DMS79 treated with DMSO at 0.1 percent for 48 hours (cell line): ENCODE measurements at regions not wholly inside any gene's neighbourhood (a gene's known extent, or its start where the extent isn't known, plus 50 kb on each side); places are given as distances from the start of the nearest gene placed in this dataset.
"Not testable (repeated sequence)": the region's sequence is repeated elsewhere in the genome, so short reads cannot be mapped to it uniquely, and the experiment has no call there.

ENCODE experiments used
- DNase-seq: peaks from one replicate; lab custom pipeline; 2025; lab: John Stamatoyannopoulos, UW

DNA sequence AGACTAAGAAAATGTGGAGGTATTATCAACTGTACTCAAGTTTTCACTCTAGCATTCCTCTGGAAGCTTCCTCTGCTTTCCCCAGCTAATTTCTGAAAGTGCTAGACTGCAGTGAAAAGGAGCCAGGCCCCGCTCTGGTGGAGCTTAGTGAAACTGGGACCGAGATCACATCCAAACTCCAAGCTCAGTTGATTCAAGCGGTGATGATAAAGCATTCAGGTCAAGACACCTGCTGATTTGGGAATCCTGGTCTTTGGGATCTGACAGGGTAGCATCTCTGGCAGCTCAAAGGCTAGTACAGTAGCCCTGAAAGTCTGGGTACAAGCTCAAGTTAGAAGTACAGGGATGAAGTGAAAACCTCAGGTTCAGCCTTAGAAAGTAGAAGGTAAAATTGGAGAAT, 120.2 kb upstream of the CRIM1 start:
- no peak for DNase-seq

DNA sequence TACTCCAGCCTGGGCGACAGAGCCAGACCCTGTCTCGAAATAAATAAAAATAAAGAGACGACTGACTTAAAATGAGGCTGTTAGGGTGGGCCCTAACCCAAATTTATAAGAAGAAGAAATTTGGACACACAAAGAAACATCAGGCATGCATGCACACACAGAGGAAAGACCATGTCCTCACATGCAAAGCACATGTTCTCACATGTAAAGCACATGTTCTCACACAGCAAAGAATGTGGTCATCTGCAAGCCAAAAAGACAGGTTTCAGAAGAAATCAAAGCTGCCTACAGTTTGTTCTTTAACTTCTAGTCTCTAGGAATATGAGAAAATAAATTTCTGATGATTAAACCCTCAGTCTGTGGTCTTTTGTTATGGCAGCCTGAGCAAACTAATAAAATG, 132.3 kb upstream of the CRIM1 start:
- DNase-seq: no peak

DNA sequence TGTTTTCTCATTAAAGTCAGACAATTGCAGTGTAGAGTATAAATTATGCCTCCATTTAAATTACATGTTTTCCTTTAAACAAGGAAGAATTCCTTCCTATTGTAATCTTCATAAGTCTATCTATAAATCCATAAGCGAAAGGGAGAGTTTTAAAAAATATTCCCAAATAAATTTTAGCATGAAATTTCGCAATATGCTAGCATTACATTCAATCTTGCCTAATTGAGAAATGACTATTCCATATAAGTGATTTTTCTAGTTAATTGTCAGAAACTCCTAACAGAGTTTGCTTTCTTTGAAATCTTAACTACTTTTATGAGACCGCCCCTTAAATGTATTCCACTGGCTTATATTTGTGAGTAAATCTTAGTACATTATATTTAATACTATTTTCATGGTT, 133.1 kb upstream of the CRIM1 start:
- no peak for DNase-seq

DNA sequence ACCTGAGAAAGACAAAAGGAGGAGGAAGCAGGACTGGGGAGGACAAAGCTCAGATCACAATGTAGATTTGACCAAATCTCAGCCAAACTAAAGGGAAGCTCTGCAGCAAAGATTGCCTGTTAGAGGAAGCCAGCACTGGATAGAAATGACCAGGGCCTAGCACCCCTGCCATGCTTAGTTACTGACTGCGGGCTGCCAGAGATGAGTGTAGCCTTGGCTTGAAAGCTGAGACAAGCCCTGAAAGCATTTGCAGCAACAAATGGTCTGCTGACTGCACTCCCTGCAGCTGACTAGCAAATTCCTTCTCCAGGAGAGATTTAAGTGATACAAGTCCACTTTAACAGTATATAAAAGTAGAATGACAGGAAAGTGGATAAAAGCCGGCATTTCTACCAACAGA, 140.9 kb upstream of the CRIM1 start:
- no peak for DNase-seq

DNA sequence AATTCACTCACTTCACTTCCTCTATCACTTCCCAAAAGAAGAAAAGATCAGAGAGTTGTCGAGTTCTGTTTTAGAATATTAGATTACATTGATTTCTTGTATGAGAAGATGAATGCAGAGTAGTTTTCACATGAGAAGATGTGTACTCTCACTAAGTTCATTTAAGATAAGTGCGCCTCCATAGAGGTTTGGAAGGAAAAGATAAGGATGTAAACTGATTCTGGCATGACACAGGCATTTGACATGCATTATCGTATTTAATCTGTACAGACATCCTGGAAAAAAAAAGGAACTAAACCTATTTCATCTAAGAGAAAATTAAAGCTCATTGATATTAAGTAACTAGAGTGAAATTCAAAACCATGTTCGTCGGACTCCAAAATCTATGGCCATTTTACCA, 152.2 kb upstream of the CRIM1 start:
- DNase-seq: no peak

DNA sequence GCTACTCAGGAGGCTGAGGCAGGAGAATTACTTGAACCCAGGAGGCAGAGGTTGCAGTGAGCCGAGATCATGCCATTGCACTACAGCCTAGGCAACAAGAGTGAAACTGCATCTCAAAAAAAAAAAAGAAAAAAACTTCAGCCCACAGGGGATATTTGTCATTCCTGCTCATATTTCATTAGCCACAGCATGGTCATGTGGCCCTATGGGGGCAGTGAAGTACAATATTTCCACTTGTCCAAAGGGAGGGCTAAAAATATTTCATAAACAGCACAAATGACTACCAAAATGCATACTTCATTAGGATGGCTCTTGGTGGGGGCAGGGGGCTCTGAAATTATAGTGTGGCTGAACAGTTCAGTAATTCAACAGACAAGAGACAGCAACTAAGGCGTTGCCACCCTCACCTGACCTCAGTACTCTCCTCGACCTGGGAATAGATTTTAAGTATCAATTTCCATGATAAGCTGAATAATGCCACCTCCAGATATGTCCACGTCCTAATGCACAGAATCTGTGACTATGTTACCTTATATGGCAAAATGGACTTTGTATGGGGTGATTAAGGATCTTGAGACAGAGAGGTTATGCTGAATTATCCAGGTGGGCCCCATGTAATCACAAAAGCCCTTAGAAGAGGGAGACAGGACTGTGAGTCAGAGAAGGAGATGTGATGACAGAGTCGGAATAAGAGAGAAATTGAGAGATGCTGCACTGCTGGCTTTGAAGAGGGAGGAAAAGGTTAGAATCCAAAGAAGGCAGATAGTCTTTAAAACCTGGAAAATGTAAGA, 158.2 kb upstream of the CRIM1 start:
- no peak for DNase-seq

DNA sequence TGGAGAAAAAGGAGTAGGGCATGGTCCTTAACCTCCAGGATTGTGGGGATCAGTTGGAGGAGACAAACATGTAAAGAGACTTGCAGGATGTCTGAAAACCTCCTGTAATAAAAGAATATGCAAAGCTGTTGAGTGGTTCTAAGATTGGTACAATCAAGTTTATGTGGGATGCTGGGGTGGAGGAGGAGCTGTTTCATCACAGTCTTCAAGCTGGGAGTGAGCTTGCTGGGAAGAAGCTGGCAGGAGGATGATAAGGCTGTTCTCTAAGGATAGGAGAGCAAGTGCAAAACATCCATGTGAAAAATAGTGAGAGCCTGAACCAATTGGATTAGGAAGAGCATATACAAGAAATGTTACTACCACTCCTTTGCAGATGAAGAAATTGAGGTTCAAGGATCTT, 161.9 kb upstream of the CRIM1 start:
- no peak for DNase-seq

DNA sequence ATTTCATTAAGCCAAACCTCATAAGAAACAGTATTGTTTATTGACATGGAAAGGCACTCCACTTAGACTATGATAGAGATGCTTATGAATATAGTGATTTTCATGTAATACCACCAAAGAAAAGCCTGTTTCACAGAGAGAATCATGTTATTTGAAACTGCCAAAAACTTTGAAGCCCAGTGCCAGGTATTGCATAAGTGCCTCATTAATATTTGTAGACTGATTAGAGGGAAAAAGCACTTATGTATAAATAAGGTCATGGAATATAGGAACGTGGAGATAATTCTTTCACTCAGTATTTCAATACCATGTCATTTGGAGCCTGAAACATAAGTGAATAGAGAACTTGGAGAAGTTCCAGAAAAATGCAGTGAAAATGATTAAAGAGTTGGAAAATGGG, 162.6 kb upstream of the CRIM1 start:
- DNase-seq: no peak

DNA sequence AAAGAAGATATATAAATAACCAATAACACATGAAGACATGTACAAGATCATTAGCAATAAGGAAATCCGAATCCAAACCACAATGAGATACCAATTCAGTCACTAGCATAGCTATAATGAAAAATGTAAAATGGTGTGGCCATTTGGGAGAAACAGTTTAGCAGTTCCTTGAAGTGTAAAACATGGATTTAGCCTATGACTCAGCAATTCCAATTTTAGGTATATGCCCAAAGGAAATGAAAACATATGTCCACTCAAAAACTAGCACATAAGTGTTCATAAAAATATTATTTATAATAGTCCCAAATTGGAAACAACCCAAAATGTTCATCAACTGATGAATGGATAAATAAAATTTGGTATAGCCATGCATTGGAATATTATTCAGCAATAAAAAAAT, 165.5 kb upstream of the CRIM1 start:
- DNase-seq: no peak

DNA sequence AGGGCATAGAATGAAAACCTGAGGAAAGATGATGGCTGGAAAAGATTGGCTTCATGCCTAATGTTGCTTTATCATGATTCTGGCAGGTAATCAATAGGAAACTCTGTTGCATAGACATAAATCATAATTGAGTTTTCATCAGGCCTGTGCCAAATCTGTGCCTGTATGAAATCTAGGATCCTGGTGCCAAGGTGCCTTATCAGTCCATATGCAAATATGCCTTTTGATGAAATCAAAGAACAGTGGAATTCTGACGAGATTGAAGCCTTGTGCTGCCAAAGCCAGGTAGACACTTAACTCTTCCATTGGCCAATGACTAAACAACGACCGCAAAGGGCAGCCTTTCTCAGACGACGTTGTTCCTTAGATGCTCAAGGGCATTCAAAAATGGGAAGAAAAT, 170.0 kb upstream of the CRIM1 start:
- no peak for DNase-seq

DNA sequence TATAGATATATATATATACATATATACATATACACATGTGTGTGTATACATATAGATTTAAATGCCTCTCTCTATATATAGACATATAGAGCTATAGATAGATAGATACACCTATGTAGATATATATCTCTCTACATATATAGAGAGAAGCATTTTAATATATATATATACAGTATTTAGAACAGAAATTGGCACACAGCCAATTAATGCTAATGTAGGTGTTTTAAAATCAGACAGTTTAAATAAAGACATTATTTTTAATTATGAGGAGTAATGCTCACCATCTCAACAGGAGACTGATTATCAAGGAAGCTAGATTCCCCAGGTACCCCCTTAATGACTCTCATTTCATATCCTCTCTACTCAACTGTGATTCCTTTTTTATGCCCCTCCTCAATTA, 170.7 kb upstream of the CRIM1 start:
- DNase-seq: no peak

DNA sequence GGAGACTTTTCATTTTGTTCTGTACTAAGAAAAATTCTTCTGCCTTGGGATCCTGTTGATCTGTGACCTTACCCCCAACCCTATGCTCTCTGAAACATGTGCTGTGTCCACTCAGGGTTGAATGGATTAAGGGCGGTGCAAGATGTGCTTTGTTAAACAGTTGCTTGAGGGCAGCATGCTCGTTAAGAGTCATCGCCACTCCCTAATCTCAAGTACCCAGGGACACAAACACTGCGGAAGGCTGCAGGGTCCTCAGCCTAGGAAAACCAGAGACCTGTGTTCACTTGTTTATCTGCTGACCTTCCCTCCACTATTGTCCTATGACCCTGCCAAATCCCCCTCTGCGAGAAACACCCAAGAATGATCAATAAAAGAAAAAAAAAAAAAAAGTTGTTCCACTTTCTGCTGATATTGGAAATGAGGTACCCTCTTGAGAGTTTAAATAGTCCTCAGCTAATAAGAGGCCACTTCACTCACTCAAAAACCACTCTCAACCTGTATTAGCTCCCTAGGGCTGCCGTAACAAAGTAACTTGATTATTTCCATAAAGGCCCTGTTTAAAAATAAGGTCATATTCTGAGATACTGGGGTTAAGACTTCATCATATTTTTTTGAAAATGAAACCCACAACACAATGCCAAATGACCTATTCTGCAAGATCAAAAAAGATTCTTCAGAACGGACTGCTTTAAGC, 174.6 kb upstream of the CRIM1 start:
- peak; percentile 1 for DNase-seq

DNA sequence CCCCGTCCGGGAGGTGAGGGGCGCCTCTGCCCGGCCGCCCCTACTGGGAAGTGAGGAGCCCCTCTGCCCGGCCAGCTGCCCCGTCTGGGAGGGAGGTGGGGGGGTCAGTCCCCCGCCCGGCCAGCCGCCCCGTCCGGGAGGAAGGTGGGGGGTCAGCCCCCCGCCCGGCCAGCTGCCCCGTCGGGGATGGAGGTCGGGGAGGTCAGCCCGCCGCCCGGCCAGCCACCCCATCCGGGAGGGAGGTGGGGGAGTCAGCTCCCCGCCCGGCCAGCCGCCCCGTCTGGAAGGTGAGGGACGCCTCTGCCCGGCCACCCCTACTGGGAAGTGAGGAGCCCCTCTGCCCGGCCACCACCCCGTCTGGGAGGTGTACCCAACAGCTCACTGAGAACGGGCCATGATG, 175.3 kb upstream of the CRIM1 start:
- not testable (repeated sequence) for DNase-seq

DNA sequence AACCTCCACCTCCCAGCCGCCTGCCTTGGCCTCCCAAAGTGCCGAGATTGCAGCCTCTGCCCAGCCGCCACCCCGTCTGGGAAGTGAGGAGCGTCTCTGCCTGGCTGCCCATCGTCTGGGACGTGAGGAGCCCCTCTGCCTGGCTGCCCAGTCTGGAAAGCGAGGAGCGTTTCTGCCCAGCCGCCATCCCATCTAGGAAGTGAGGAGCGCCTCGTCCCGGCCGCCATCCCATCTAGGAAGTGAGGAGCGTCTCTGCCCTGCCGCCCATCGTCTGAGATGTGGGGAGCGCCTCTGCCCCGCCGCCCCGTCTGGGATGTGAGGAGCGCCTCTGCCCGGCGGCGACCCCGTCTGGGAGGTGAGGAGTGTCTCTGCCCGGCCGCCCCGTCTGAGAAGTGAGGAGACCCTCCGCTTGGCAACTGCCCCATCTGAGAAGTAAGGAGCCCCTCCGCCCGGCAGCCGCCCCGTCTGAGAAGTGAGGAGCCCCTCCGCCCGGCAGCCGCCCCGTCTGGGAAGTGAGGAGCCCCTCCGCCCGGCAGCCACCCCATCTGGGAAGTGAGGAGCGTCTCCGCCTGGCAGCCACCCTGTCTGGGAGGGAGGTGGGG, 175.8 kb upstream of the CRIM1 start:
- DNase-seq: not testable (repeated sequence)

DNA sequence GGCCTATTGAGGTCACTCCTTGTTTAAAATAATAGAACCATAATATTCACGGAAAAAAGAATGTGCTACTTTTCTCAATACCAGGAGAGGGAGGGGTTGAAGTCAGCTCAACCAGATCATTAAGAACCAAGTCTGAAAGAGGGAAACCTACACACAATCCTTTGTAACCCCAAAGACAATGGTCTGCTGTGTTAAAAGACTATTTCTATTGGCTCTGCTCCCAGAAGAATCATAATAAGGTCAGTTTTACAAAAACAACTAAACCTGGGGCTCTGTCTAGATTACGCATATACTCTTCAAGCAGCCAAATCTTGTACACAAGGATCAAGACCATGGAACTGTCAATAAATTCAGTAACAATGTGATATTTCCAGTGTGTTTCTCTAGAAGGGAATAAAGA, 177.2 kb upstream of the CRIM1 start:
- DNase-seq: no peak

DNA sequence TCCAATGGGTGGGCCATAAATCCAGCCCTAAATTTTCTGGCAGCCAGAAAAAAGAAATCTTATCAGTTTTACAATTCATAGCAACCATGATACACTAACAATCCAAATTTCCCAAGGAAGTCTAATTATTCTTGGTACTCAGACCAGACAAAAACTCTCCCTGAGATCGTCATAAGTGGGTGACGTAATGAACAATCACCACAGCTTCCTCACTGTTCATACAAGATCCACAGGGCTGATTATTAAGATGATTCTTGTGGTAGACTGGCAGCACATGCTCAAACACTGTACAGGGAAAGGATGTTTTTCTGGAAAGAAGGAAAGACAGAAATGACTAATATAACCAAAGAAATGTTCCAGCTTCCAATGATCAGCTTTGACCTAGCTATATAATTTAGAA, 178.3 kb upstream of the CRIM1 start:
- DNase-seq: no peak

DNA sequence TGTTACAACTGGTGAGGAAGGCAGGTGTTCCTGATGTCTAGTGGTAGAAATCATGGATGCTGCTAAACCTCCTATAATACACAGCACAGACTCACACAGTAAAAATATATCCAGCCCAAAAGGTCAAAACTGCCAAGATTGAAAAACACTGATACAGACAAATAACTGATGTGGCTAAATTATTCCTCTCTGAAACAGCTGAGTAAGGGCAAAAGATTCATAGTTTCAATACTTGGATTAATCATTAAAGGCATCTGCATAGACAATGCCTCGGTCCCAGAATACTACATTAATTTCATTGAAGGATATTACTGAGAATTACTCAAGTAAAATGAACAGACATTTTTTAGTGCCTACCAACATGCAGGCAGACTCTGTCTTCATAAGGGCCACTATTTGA, 180.7 kb upstream of the CRIM1 start:
- DNase-seq: no peak

DNA sequence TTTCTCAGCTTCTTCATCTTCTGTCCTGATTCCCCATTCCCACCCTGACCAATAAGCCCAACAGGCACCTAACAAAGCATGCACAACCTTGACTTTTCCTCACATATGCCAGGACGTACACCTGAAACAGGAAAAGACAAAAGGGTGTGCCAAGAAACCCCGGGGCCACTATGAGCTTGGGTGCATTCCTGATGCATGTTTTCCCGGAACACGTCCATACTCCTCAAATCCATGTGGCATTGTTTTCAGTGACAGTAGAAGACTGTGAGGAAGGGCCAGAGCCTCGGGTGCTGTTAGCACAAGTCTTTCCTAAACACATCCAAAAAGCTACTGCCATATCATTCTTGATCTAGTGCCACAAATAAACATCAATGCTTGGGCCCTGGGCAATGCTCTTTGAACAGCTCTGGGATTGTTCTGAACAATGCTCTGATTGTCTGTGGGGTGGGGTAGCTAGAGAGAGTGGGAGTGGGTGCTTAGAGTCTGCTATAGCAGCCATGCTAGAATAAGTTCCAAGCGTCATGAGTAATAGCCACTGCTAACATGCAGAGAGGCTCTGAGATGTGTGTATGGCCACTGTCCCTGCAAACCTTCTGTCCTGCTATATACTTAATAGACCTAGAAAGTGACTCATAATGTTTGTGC, 181.7 kb upstream of the CRIM1 start:
- DNase-seq: no peak

DNA sequence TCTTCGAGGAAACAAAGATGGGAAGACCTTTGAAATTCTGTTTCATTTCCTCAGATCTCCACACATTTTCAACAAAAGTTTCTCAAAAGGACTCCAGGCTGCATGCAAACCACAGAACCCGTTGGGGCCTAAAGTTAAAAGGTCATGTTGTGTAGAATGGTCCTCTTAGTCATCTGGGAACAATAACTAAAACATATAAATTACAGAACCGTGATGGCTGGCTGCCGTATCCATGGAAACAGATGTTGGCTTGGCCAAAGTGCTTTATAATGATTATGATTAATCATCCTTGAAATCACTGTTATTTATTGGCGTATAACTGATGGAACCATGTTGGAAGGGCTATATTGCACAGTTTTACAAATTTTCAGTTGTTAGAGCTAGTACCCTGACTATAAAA, 182.8 kb upstream of the CRIM1 start:
- DNase-seq: no peak

DNA sequence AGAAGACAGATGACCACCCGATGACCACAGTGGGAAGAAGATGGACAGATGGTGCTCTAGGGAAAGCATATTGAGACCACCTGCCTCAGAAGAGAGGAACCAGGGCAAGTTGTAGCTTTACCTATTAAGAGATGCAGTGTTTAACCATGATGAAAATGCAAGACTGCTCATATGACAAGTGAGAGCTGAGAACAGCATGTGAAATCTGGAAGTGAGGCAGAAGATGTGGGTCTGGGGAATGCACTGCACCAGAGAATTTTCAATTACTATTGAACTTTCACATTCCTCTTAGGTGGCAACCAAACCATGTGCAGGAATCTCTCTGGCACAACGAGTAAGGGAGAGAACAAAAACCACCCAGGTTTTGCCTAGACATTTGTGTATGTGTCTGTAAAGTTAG, 184.8 kb upstream of the CRIM1 start:
- no peak for DNase-seq

DNA sequence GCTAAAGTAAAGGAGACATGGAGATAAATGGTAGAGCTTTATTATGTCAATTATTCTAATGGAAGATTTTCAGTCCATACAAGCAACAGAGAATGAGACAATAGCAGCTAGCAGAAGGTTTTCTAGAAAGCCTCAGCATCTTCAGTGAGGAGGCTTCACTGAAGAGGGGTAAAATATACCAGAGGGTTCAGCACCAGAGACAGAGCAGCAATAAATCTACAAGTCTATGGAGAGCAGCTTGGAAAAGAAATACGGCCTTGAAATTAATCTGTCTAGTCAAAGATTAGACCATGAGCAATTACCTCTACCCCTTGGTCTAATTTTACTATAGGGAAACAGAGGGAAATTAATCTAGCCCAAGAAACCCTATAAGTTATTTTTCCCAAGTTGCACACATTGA, 185.7 kb upstream of the CRIM1 start:
- DNase-seq: no peak

DNA sequence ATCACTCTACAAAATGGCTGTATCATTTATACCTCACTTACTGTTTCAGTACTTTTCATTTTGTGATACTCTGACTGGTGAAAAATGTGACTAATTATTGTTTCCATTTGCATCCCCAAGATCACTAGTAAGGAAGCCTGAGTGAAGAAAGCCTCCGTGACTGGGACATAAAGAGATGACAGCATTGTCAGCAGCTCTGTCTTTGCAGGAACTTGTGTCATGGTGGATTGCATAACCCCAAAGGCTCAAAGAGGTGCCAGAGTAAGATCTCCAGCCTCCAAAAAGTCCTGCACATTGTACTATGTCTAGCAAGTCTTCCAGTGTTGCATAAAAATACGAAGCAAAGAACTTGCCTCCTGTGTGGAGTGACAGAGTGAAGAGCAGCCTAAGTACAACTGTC, 187.5 kb upstream of the CRIM1 start:
- no peak for DNase-seq

DNA sequence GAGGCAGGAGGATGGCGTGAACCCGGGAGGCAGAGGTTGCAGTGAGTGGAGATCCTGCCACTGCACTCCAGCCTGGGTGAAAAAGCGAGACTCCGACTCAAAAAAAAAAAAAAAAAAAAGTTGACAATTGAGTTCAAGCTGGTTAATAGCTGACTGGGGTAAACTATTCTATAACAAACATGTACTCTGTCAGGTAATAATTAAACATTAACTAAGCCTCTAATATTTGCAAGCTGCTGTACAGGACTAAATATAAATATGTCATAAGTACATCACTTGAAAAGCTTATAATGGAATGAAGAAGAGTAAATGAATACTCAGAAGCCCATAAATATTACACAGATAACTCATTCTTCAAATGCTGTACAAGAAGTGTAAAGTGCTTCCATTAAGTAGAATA, 190.4 kb upstream of the CRIM1 start:
- no peak for DNase-seq
